Ammon's horn (tissue), 1 donor: ENCODE measurements at regions not wholly inside any gene's neighbourhood (a gene's known extent, or its start where the extent isn't known, plus 50 kb on each side); places are given as distances from the start of the nearest gene placed in this dataset.
A peak's percentile ranks its signal among the peaks of the same experiment; 100 is the strongest.

Experiments
- DNase-seq: peaks from one replicate; pipeline ENCODE4 v3.0.0-alpha.2; 2016; ENCODE audit warnings: low spot score

- DNase-seq = no peak
These were observed 51.5 kb downstream of the SST start for GRCh38 chr3:187618722-187619121.

GRCh38 chr3:187617213-187617612 is 53.0 kb downstream of the SST start:
- DNase-seq = no peak

GRCh38 chr3:187616307-187616972 is 53.8 kb downstream of the SST start:
- DNase-seq = peak; percentile 56

GRCh38 chr3:187615630-187616029 is 54.6 kb downstream of the SST start:
- no peak for DNase-seq

GRCh38 chr3:187612656-187613055 is 57.5 kb downstream of the SST start:
- DNase-seq = no peak

GRCh38 chr3:187610981-187611511 is 59.1 kb downstream of the SST start:
- peak; percentile 21 for DNase-seq

GRCh38 chr3:187594272-187594671 is 75.9 kb downstream of the SST start:
- DNase-seq = no peak

GRCh38 chr3:187593451-187593850 is 76.7 kb downstream of the SST start:
- no peak for DNase-seq

GRCh38 chr3:187590861-187591576 is 79.2 kb downstream of the SST start:
- DNase-seq = no peak

GRCh38 chr3:187587076-187587475 is 83.1 kb downstream of the SST start:
- no peak for DNase-seq

GRCh38 chr3:187586226-187586625 is 84.0 kb downstream of the SST start:
- no peak for DNase-seq

- no peak for DNase-seq
These were observed 97.8 kb downstream of the SST start for GRCh38 chr3:187572441-187572840.

- DNase-seq = no peak
These were observed 98.5 kb downstream of the SST start for GRCh38 chr3:187571701-187572100.

- no peak for DNase-seq
These were observed 99.4 kb downstream of the SST start for GRCh38 chr3:187570776-187571175.

- no peak for DNase-seq
These were observed 102.0 kb downstream of the SST start for GRCh38 chr3:187568171-187568570.

GRCh38 chr3:187567661-187568121 is 102.5 kb downstream of the SST start:
- no peak for DNase-seq

GRCh38 chr3:187567021-187567420 is 103.2 kb downstream of the SST start:
- no peak for DNase-seq

- no peak for DNase-seq
These were observed 104.5 kb downstream of the SST start for GRCh38 chr3:187565701-187566100.

GRCh38 chr3:187558990-187559389 is 111.2 kb downstream of the SST start:
- no peak for DNase-seq

GRCh38 chr3:187551416-187551815 is 118.8 kb downstream of the SST start:
- DNase-seq = no peak

- no peak for DNase-seq
These were observed 119.7 kb downstream of the SST start for GRCh38 chr3:187550446-187550845.

GRCh38 chr3:187545366-187545765 is 124.8 kb downstream of the SST start:
- DNase-seq = no peak

- DNase-seq = no peak
These were observed 125.9 kb downstream of the SST start for GRCh38 chr3:187544326-187544725.
